ENCODE measurements at regions not wholly inside any gene's neighbourhood (a gene's known extent, or its start where the extent isn't known, plus 50 kb on each side); places are given as distances from the start of the nearest gene placed in this dataset.

DNA sequence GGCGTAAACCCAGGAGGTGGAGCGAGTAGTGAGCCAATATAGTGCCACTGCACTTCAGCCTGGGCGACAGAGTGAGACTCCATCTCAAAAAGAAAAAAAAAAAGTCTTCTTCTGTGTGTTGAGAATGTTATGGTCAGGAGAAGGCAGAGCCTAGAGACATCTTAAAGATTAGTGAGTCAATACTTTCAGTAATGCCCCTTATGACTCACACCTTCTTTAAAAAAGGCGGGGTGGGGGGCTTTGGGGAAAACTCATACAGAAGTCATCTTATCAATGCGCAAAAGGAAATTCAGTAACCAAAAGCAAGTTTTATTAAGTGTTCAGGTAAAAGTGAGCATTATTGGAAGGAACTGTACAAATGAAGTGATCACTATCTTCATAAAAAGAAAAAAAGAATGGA lies 1369.8 kb upstream of the LRRTM3 start:
- TF ChIP-seq TCF7L2 (IDR thresholded peaks at IDR 0.05; ENCODE audit: borderline replicate concordance, low read depth, low read length), result no peak
- TF ChIP-seq, protein P1, sequence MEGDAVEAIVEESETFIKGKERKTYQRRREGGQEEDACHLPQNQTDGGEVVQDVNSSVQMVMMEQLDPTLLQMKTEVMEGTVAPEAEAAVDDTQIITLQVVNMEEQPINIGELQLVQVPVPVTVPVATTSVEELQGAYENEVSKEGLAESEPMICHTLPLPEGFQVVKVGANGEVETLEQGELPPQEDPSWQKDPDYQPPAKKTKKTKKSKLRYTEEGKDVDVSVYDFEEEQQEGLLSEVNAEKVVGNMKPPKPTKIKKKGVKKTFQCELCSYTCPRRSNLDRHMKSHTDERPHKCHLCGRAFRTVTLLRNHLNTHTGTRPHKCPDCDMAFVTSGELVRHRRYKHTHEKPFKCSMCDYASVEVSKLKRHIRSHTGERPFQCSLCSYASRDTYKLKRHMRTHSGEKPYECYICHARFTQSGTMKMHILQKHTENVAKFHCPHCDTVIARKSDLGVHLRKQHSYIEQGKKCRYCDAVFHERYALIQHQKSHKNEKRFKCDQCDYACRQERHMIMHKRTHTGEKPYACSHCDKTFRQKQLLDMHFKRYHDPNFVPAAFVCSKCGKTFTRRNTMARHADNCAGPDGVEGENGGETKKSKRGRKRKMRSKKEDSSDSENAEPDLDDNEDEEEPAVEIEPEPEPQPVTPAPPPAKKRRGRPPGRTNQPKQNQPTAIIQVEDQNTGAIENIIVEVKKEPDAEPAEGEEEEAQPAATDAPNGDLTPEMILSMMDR (tag by site-specific recombination; IDR thresholded peaks at IDR 0.05), result no peak
- TF ChIP-seq ZBTB7A (tag by site-specific recombination; IDR thresholded peaks at IDR 0.05; ENCODE audit: low read depth), result no peak
- no peak for TF ChIP-seq ZNF146 (tag by site-specific recombination; IDR thresholded peaks at IDR 0.05)
- no peak for TF ChIP-seq ZNF138 (tag by site-specific recombination; IDR thresholded peaks at IDR 0.05; ENCODE audit: borderline replicate concordance)
- no peak for TF ChIP-seq ZNF302 (tag by site-specific recombination; IDR thresholded peaks at IDR 0.05; ENCODE audit: low read depth)
- TF ChIP-seq ZNF24 (tag by site-specific recombination; IDR thresholded peaks at IDR 0.05), result no peak
- TF ChIP-seq, protein P2, sequence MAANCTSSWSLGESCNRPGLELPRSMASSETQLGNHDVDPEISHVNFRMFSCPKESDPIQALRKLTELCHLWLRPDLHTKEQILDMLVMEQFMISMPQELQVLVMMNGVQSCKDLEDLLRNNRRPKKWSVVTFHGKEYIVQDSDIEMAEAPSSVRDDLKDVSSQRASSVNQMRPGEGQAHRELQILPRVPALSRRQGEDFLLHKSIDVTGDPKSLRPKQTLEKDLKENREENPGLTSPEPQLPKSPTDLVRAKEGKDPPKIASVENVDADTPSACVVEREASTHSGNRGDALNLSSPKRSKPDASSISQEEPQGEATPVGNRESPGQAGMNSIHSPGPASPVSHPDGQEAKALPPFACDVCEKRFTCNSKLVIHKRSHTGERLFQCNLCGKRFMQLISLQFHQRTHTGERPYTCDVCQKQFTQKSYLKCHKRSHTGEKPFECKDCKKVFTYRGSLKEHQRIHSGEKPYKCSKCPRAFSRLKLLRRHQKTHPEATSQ (tag by site-specific recombination; IDR thresholded peaks at IDR 0.05), result no peak
- TF ChIP-seq, protein P3, sequence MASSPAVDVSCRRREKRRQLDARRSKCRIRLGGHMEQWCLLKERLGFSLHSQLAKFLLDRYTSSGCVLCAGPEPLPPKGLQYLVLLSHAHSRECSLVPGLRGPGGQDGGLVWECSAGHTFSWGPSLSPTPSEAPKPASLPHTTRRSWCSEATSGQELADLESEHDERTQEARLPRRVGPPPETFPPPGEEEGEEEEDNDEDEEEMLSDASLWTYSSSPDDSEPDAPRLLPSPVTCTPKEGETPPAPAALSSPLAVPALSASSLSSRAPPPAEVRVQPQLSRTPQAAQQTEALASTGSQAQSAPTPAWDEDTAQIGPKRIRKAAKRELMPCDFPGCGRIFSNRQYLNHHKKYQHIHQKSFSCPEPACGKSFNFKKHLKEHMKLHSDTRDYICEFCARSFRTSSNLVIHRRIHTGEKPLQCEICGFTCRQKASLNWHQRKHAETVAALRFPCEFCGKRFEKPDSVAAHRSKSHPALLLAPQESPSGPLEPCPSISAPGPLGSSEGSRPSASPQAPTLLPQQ (tag by site-specific recombination; IDR thresholded peaks at IDR 0.05), result no peak
- no peak for TF ChIP-seq ZNF549 (tag by site-specific recombination; IDR thresholded peaks at IDR 0.05)
- TF ChIP-seq, protein P4, sequence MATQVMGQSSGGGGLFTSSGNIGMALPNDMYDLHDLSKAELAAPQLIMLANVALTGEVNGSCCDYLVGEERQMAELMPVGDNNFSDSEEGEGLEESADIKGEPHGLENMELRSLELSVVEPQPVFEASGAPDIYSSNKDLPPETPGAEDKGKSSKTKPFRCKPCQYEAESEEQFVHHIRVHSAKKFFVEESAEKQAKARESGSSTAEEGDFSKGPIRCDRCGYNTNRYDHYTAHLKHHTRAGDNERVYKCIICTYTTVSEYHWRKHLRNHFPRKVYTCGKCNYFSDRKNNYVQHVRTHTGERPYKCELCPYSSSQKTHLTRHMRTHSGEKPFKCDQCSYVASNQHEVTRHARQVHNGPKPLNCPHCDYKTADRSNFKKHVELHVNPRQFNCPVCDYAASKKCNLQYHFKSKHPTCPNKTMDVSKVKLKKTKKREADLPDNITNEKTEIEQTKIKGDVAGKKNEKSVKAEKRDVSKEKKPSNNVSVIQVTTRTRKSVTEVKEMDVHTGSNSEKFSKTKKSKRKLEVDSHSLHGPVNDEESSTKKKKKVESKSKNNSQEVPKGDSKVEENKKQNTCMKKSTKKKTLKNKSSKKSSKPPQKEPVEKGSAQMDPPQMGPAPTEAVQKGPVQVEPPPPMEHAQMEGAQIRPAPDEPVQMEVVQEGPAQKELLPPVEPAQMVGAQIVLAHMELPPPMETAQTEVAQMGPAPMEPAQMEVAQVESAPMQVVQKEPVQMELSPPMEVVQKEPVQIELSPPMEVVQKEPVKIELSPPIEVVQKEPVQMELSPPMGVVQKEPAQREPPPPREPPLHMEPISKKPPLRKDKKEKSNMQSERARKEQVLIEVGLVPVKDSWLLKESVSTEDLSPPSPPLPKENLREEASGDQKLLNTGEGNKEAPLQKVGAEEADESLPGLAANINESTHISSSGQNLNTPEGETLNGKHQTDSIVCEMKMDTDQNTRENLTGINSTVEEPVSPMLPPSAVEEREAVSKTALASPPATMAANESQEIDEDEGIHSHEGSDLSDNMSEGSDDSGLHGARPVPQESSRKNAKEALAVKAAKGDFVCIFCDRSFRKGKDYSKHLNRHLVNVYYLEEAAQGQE (tag by site-specific recombination; IDR thresholded peaks at IDR 0.05), result no peak
